PFSK-1 (cell line): ENCODE measurements at regions not wholly inside any gene's neighbourhood (a gene's known extent, or its start where the extent isn't known, plus 50 kb on each side); places are given as distances from the start of the nearest gene placed in this dataset.

Experiments
- FOXP2 ChIP-seq: optimal IDR thresholded peaks from 2 replicates; pipeline ENCODE3; 2011; ENCODE audit warnings: borderline replicate concordance, control low read depth, inconsistent platforms; ENCODE audit not compliant: insufficient read depth; ENCODE audit errors: extremely low read length, extremely low read depth
- POLR2AphosphoS5 ChIP-seq: IDR thresholded peaks from 2 replicates; pipeline ENCODE4 v1.6.1; 2012; ENCODE audit warnings: low read depth, mild to moderate bottlenecking, control low read depth, low read length, moderate library complexity
- SIN3A ChIP-seq: IDR thresholded peaks from 2 replicates; pipeline ENCODE4 v1.6.1; 2012; ENCODE audit warnings: mild to moderate bottlenecking, low read length, moderate library complexity, borderline replicate concordance; ENCODE audit not compliant: insufficient read depth
- TAF1 ChIP-seq: IDR thresholded peaks from 2 replicates; pipeline ENCODE4 v1.6.1; 2012; ENCODE audit warnings: low read length, control low read depth, borderline replicate concordance; ENCODE audit not compliant: insufficient read depth
- TF ChIP-seq, protein P1 (sequence below), 2 experiments: IDR thresholded peaks; 2 replicates each; pipeline versions ENCODE4 v1.6.1 to v1.8.0; 2011 to 2012; ENCODE audit warnings: low read depth in 2 of 2, low read length in 2 of 2, control low read depth in 1 of 2, inconsistent platforms in 1 of 2, mild to moderate bottlenecking in 1 of 2, moderate library complexity in 1 of 2; ENCODE audit not compliant: insufficient read depth in 1 of 2

DNA sequence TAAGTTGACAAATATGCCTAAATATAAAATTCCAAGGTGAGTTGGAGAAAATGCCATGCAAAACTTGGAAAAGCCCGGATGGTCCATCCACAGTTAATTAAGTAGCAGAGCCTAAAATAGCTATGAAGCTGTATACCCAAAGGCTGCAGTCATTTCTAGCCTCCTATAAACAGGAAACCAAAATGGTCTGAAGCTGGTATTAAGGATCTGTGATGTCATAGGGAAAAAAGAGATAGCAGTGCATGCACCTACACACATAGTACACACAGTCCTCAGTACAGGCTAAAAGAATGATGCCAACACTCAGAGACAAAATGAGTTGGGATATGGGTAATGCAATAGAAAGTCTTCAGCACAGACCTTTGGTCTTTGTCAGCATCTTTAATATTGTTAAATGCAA lies 736.9 kb downstream of the EFNB2 start:
- no peak for TF ChIP-seq SIN3A
- no peak for TF ChIP-seq FOXP2
- no peak for TF ChIP-seq TAF1

DNA sequence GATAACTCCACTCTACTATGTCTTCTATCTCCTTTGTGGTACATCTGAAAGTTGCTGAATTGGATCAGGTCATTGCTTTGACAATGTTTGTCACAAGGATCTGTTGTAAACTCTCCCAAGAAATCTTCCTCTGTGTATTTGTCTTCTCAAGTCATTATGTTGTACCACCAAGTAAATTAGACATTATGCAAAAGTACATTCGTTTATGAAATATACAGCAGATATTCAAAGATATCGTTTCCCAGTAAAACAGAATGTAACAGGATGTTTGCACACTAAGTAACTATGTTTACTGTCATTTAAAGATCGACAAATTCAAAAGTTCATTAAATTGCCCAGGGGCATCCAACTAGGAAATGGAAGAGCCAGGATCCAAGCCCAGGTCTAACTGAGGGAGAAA lies 739.4 kb downstream of the EFNB2 start:
- TF ChIP-seq, protein P1, sequence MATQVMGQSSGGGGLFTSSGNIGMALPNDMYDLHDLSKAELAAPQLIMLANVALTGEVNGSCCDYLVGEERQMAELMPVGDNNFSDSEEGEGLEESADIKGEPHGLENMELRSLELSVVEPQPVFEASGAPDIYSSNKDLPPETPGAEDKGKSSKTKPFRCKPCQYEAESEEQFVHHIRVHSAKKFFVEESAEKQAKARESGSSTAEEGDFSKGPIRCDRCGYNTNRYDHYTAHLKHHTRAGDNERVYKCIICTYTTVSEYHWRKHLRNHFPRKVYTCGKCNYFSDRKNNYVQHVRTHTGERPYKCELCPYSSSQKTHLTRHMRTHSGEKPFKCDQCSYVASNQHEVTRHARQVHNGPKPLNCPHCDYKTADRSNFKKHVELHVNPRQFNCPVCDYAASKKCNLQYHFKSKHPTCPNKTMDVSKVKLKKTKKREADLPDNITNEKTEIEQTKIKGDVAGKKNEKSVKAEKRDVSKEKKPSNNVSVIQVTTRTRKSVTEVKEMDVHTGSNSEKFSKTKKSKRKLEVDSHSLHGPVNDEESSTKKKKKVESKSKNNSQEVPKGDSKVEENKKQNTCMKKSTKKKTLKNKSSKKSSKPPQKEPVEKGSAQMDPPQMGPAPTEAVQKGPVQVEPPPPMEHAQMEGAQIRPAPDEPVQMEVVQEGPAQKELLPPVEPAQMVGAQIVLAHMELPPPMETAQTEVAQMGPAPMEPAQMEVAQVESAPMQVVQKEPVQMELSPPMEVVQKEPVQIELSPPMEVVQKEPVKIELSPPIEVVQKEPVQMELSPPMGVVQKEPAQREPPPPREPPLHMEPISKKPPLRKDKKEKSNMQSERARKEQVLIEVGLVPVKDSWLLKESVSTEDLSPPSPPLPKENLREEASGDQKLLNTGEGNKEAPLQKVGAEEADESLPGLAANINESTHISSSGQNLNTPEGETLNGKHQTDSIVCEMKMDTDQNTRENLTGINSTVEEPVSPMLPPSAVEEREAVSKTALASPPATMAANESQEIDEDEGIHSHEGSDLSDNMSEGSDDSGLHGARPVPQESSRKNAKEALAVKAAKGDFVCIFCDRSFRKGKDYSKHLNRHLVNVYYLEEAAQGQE (IDR thresholded peaks at IDR 0.05; ENCODE audit: insufficient read depth in 1 of 2, low read depth in 2 of 2, low read length in 2 of 2), result no peak
- TF ChIP-seq POLR2AphosphoS5 (no peak), TAF1 (no peak), SIN3A (no peak), FOXP2 (no peak)

DNA sequence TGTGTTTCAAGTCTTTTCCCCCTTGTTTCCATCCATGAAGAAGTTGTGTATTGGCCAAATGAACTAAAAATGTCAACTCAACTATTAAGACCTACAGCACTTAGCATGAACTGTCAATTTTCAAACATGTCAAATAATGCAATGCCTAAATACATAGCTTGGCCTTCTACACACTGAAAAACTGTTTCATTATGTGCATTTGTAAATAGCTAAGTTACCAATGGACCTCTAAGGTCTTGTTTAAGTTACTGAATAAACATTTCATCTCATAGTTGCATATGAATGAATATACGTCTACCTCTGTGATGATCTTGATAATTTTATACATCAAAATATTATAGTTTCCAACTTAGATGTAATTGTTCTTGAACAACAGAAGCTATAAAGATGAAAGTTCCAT lies 744.5 kb downstream of the EFNB2 start:
- TF ChIP-seq TAF1 (no peak), POLR2AphosphoS5 (no peak), FOXP2 (no peak), SIN3A (no peak)
- TF ChIP-seq, protein P1 (IDR thresholded peaks at IDR 0.05; ENCODE audit: insufficient read depth in 1 of 2, low read depth in 2 of 2, low read length in 2 of 2), result no peak

DNA sequence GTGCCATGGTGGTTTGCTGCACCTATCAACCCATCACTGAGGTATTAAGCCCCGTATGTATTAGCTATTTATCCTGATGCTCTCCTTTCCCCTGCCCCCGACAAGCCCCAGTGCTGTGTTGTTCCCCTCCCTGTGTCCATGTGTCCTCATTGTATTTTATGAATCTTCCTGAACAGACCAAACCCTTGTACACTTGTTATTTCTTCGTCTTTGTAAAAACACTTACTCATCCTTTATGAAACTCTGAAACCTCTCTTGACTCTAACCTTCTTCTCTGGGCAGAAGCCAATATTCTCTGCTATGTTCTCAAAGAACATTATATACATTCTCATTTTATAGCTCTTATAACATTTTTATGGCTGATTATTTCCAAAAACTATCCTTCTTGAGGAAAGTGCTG lies 746.9 kb downstream of the EFNB2 start:
- TF ChIP-seq FOXP2 (no peak), POLR2AphosphoS5 (no peak), SIN3A (no peak), TAF1 (no peak)
- TF ChIP-seq, protein P1 (IDR thresholded peaks at IDR 0.05; ENCODE audit: insufficient read depth in 1 of 2, low read depth in 2 of 2, low read length in 2 of 2), result no peak

DNA sequence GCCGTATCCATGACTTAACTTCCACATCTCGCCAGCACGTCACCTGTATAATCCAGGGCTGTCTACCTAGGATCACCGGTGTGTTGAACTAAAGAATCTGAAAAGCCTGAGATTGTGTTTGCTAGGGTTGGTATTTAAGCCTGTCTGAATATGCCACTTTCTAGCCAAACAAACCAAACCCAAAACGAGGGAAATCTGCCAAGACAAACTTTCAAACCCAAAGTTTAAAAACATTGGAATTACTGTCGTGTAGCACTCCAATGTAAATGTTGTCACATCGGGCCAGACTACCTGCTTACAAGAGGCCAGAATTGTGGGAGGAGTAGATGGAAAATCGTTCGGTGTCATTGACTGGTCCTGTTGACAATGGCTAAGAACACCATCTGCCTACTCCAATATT lies 747.8 kb downstream of the EFNB2 start:
- TF ChIP-seq, protein P1 (IDR thresholded peaks at IDR 0.05; ENCODE audit: insufficient read depth in 1 of 2, low read depth in 2 of 2, low read length in 2 of 2), result no peak
- TF ChIP-seq SIN3A, result no peak
- TF ChIP-seq FOXP2, result no peak
- TF ChIP-seq TAF1, result no peak
